ENCODE measurements at regions not wholly inside any gene's neighbourhood (a gene's known extent, or its start where the extent isn't known, plus 50 kb on each side); places are given as distances from the start of the nearest gene placed in this dataset.

- intact Hi-C loops (cut with micrococcal nuclease; ENCODE audit: unreplicated experiment): no loop called here
- DNase-seq: no peak
- H4K20me1 ChIP-seq (ENCODE audit: insufficient read depth): no peaks in the 10 kb centered on the region
- TF ChIP-seq CTCF (conservative IDR thresholded peaks at IDR 0.05) (no peak), EZH2 (IDR thresholded peaks at IDR 0.05; ENCODE audit: low read depth) (no peak)
- H3K9me3 ChIP-seq (ENCODE audit: insufficient read depth, low read depth): no peaks in the 10 kb centered on the region
- H3K79me2 ChIP-seq (ENCODE audit: low read depth): no peaks in the 10 kb centered on the region
- H3K4me2 ChIP-seq: no peak overlapping the region
- H3K9me2 ChIP-seq (ENCODE audit: insufficient read depth): no peaks in the 10 kb centered on the region
- BruUV-seq (replicated peaks): no TSS peak
- H3K4me1 ChIP-seq (replicated peaks; ENCODE audit: insufficient read depth): no peaks in the 10 kb centered on the region
- H3K4me3 ChIP-seq: no peak overlapping the region
- H3F3A ChIP-seq (ENCODE audit: insufficient read depth, low read depth): no peaks in the 10 kb centered on the region
- ChIA-PET POLR2A (ENCODE audit: unreplicated experiment) (no interaction called here), CTCF (no interaction called here)
- no peak overlapping the region for H3K27ac ChIP-seq
- no peaks in the 10 kb centered on the region for H3K36me3 ChIP-seq (ENCODE audit: low read depth)
- H2AFZ ChIP-seq: no peak overlapping the region
- H3K27me3 ChIP-seq (ENCODE audit: insufficient read depth, low read depth): no peaks in the 10 kb centered on the region
Observed at GRCh38 chr14:38761033-38761432, 342.0 kb downstream of the SEC23A start.

- no peaks in the 10 kb centered on the region for H3K4me1 ChIP-seq (replicated peaks; ENCODE audit: insufficient read depth)
Observed at GRCh38 chr14:38758661-38759060, 344.4 kb downstream of the SEC23A start.

GRCh38 chr14:38755036-38755435, 348.0 kb downstream of the SEC23A start:
- DNase-seq: no peak
- no peak overlapping the region for H3K27ac ChIP-seq
- H3K9me2 ChIP-seq (ENCODE audit: insufficient read depth): no peaks in the 10 kb centered on the region
- H4K20me1 ChIP-seq (ENCODE audit: insufficient read depth): no peaks in the 10 kb centered on the region
- no peaks in the 10 kb centered on the region for H3K27me3 ChIP-seq (ENCODE audit: insufficient read depth, low read depth)
- TF ChIP-seq EZH2 (IDR thresholded peaks at IDR 0.05; ENCODE audit: low read depth): no peak
- no peak for TF ChIP-seq CTCF (conservative IDR thresholded peaks at IDR 0.05)
- BruUV-seq (replicated peaks): no TSS peak
- H3K4me3 ChIP-seq: no peak overlapping the region
- intact Hi-C loops (cut with micrococcal nuclease; ENCODE audit: unreplicated experiment): no loop called here
- H3K79me2 ChIP-seq (ENCODE audit: low read depth): no peaks in the 10 kb centered on the region
- no peak overlapping the region for H3K4me2 ChIP-seq
- H3K4me1 ChIP-seq (replicated peaks; ENCODE audit: insufficient read depth): no peaks in the 10 kb centered on the region
- ChIA-PET POLR2A (ENCODE audit: unreplicated experiment) (no interaction called here), CTCF (no interaction called here)
- no peak overlapping the region for H2AFZ ChIP-seq
- no peaks in the 10 kb centered on the region for H3F3A ChIP-seq (ENCODE audit: insufficient read depth, low read depth)
- no peaks in the 10 kb centered on the region for H3K9me3 ChIP-seq (ENCODE audit: insufficient read depth, low read depth)
- no peaks in the 10 kb centered on the region for H3K36me3 ChIP-seq (ENCODE audit: low read depth)

More at GRCh38 chr14:38758661-38759060, 344.4 kb downstream of the SEC23A start:
- no TSS peak for BruUV-seq (replicated peaks)
- no peak overlapping the region for H2AFZ ChIP-seq
- ChIA-PET CTCF (no interaction called here), POLR2A (ENCODE audit: unreplicated experiment) (interaction anchor here (0.5 kb wide), 1 partner anchor 308 kb away, joined by 8 read pairs; no protein-coding TSS in a partner anchor)
- no peak overlapping the region for H3K4me3 ChIP-seq
- H3K27me3 ChIP-seq (ENCODE audit: insufficient read depth, low read depth): no peaks in the 10 kb centered on the region
- no peaks in the 10 kb centered on the region for H3K9me3 ChIP-seq (ENCODE audit: insufficient read depth, low read depth)
- intact Hi-C loops (cut with micrococcal nuclease; ENCODE audit: unreplicated experiment): no loop called here
- H3K9me2 ChIP-seq (ENCODE audit: insufficient read depth): no peaks in the 10 kb centered on the region
- no peaks in the 10 kb centered on the region for H3K36me3 ChIP-seq (ENCODE audit: low read depth)
- no peak overlapping the region for H3K27ac ChIP-seq
- H3K79me2 ChIP-seq (ENCODE audit: low read depth): no peaks in the 10 kb centered on the region
- no peak overlapping the region for H3K4me2 ChIP-seq
- DNase-seq: no peak
- no peaks in the 10 kb centered on the region for H4K20me1 ChIP-seq (ENCODE audit: insufficient read depth)
- H3F3A ChIP-seq (ENCODE audit: insufficient read depth, low read depth): no peaks in the 10 kb centered on the region
- TF ChIP-seq CTCF (conservative IDR thresholded peaks at IDR 0.05) (no peak), EZH2 (IDR thresholded peaks at IDR 0.05; ENCODE audit: low read depth) (no peak)
